Left cardiac atrium (tissue), 4 donors: ENCODE measurements at regions not wholly inside any gene's neighbourhood (a gene's known extent, or its start where the extent isn't known, plus 50 kb on each side); places are given as distances from the start of the nearest gene placed in this dataset.
A peak's percentile ranks its signal among the peaks of the same experiment; 100 is the strongest.

ENCODE experiments used
- ATAC-seq, 2 donors: fragments of 200-7000 bp; cut with Tn5 transposase; one replicate each; pipeline ENCODE4 v1.9.1; 2020; ENCODE audit warnings: mild to moderate bottlenecking in 2 of 2, moderate library complexity in 2 of 2
- DNase-seq: peaks from one replicate; pipeline ENCODE4 v3.0.0-alpha.2; 2020
- intact Hi-C, 2 donors: fragments of 100-400 bp; cut with DNase I; formaldehyde crosslinking; loops; one replicate each; pipeline versions ENCODE4 v1.14.1 to v1.15.1; 2022 to 2023
- donor health status: DM: no; HTN: yes; CAD: no.
- donor health status: DM: no; HTN: yes; CAD: no; lungs with severe emphysema.
- donor health status: DM: yes; HTN: yes; CAD: no.
- donor health status: Dilated cardiomyopathy.

DNA sequence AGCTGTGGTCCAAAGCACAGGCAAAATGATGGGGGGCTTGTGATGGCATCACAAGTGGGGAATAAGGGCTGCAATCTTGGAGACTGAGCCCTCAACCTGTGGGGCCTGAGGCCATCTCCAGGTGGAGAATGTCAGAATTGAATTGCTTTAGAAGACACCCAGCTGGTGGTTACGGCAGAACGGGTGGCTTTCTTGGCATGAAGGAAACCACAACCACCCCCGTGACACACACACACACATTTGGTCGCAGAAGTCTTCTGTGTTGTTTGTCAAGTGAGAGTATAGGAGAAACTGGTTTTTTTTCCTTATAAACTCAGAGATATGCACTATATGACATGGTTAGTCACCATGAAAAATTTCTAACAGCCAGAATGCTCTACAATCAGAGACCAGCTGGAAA, 139.5 kb upstream of the CDH4 start:
- no peak for ATAC-seq
- intact Hi-C loops = no loop called here
- DNase-seq = no peak

DNA sequence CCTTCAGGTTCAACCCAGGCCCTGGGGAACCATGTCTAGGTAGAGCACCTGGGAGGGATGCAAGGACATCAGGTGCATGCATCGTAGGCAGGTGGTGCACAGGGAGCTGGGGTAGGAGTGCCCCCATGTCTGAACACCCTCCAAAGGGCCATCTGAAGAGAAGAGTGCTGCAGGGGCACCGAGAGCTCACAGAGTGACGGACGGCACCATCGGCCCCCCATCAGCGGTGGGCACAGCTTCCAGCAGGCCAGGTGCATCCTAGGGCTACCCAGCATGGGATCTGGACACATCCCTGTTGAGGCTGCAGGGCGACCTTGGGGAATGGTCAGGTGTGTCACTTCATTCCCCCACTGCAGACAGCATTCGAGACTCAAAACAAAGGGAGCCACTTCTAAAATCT, 138.3 kb upstream of the CDH4 start:
- no peak for ATAC-seq

DNA sequence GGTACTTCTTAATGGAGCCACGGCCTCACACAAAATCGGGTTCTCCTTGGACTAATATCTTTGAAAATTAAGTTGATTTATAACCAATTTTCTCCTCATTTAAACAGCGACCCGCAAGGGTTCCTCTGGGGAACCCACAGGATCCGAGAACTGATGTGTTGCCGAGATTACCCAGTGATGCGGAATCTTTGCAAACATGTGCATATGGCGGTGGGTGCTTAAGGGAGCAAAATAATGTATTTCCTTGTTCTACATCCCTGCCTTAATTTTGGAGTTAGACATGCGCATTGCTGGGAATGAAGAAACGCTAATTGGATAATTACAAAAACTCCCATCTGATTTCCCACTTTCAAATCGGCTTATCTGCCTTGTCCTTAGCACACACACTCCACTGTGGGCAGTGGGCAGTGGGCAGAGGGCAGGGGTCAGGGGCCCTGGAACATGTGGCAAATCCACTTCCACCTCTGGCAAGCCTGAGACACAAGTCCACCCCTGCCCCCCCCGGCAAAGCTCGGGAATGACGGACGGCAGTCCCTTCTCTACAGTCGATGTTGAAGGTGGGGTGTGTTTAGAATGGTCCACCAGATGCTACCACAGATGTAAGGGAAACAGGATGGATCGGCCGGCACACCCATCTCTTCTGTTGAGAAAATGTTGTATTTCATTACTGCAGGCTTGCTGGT, 137.4 kb upstream of the CDH4 start:
- no peak for ATAC-seq
- intact Hi-C loops = no loop called here
- no peak for DNase-seq

More for the DNA sequence above, 138.3 kb upstream of the CDH4 start:
- intact Hi-C loops = no loop called here
- DNase-seq = no peak

DNA sequence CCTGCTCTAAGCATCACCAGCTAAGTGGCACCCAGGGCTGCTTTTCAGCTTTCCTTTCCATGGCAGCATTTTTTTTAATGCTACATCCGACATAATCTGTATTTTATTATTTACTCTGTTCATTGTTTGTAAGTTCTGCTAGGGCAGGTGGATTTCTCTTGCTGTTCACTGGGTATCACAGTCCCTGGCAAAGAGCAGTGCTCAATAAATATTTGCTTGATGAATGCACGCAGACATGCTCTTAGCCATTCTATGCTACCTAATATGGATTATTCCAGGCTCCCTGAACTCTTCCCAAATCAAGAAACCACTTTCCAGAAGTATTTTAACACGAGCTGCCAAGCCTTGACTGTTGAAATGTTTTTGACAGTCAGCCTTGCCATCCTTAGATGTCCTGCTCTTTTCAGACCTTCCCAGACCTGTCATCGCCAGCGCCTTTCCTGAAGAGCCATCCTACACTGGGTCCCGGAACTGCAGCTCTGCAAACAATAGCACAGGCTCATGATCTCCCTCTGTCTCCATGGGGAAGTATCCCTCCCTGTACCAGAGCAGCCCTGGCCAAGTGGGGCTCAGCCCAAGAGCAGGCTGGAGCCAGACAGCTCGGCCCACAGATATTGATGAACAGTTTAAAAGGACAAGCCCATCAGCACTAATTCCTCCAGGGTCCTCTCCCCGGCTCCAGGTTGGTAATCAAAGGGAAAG, 136.5 kb upstream of the CDH4 start:
- no peak for DNase-seq
- ATAC-seq = peak in 1 of 2 donors; percentile 38
- intact Hi-C loops = no loop called here

DNA sequence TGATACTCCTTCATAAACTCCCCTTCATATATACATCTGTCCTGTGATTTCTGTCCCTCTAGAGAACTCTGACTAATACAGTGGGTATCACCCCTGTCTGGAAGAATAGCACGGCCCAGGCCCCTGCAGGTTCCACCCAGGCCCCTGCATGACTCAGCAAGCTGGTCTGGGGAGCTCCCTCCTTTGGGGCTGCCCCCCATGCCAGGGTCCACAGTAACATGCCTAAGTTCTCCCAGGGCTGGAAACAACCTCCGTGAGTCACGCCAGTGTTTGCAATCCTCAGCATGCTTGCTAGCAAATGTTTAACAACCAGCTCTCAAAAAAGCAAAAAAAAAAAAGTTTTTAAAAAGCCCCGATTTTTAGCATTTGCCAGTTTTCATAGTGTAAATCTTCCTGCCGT, 134.3 kb upstream of the CDH4 start:
- ATAC-seq (no peak), DNase-seq (no peak)
- intact Hi-C loops = no loop called here

DNA sequence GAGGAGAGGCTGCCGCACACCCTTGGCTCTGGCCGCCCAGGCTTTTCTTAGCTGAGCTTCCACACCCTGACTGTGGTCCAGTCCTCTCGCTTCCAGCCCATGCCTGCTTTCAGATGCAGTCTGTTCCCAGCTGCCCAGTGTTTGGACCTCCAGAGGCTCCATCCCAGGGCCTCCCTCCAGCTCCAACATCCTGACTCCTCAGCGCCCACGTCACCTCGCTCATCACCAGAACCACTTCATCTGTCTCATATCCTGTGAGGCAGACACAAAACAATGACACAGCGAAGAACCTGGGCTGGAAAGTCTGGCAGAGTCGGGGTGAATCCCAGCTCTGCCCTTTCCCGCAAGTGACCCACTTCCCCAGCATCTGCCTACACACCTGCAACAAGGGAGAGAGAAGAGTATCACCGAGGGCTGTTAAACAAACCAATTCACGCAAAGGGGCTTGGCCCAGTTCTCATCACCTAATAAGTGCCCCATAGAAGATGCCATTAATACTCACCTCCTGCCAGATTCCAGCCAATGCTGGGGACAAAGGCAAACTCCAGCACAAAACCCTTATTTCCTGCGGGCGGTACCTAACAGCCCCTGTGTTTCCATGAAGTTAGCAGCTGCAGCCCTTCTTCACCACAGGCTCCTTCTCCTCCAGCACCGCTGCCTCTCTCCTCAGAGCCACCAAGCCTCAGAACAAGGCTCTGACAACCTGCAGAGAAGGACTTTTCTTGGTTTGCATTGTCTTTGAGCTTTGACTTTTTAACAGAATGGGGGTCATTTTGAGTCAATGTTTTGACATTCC, 133.4 kb upstream of the CDH4 start:
- intact Hi-C loops = no loop called here
- DNase-seq = no peak
- ATAC-seq = no peak

DNA sequence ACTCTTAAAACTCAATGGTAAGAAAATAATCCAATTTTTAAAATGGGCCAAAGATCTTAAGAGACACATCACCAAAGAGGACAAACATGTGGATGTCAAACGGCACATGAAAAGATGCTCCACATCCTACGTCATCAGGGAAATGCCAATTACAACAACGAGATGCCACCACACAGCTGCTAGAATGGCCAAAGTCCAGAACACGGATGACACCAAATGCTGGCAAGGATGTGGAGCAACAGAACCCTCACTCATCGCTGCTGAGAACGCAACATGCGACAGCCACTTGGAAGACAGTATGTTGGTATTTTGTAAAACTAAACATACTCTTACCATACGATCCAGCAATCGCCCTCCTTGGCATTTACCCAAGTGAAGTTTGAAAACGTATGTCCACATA, 132.8 kb upstream of the CDH4 start:
- DNase-seq = no peak
- intact Hi-C loops = no loop called here
- no peak for ATAC-seq

DNA sequence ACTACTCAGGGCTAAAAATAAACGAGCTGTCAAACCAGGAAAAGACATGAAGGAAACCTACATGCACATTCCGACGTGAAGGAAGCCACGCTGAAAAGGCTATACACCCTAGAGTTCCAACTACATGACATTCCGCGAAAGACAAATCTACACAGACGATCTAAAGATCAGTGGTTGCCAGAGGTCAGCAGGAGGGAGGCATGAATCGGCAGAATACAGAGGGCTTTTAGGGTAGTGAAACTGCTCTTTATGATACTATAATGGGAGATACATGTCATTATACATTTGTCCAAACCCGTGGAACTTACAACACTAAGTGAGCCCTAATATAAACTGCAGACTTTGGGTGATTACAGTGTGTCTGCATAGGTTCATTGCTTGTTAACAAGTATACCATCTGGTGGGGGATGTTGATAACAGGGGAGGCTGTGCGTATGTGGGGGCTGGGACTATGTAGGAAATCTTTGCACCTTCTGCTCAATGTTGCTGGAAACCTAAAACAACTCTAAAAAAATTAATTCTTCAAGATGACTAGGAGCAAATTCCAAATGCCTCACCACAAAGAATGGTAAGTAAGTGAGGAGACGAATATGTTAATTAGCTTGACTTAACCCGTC, 132.2 kb upstream of the CDH4 start:
- intact Hi-C loops = loop anchor here (5.0 kb wide), 1 partner anchor 908 kb away; no protein-coding TSS in a partner anchor
- no peak for ATAC-seq

DNA sequence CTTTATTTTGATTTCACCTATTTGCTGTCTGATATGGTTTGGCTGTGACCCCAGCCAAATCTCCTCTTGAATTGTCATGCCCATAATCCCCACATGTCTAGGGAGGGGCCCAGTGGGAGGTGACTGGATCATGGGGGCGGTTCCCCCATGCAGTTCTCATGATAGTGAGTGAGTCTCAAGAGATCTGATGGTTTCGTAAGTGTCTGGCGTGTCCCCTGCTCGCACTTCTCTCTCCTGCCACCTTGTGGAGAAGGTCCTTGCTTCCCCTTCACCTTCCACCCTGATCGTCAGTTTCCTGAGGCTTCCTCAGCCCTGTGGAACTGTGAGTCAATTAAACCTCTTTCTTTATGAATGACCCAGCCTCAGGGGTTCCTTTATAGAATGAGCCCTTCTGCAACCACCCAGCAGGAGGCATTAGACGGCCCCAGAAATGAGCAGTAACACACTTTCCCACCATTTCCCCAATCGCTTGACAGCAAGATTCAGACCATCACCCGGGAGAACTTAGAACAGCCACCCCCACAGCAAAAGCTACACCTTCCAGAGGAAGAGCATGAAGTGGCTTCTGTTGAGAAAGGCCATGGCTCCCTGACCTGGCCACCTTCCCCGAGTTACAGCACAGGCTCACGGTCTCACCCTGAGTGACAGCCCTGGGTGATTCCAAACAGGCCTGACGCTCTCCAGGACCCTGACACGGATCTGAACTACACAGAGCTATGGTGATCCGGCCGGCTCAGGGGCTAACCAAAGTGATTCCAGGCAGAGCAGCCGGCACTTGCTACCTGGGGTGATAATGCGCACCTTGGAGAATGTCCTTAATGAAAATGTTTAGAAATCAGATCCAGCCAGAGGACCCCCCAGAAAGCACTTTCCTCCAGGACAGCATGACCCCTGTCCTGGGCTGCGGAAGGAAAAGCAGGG, 131.2 kb upstream of the CDH4 start:
- DNase-seq (no peak), ATAC-seq (peak; percentile 71 to 74)
- intact Hi-C loops = loop anchor here (5.0 kb wide), 1 partner anchor 909 kb away; no protein-coding TSS in a partner anchor

More for the DNA sequence above, 132.2 kb upstream of the CDH4 start:
- no peak for DNase-seq

DNA sequence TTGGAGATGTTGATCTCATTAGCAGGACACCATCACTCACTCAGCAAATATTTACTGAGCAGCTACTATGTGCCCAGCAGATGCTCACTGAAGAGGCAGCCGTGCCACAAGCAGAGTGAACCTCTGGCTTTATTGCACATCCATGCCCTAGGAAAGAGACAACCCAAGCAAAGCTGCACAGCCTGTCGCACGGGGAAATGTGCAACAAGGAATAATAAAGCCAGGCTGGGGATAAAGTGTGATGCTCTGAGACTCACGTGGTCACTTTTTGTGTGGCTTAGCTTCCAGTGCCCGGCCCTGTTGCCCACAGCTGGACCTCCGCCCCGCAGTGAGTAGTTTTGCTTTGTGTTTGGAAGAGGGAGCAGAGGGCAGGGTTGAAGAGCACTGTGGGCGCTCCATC, 130.4 kb upstream of the CDH4 start:
- ATAC-seq = no peak
- DNase-seq = no peak
- intact Hi-C loops = loop anchor here (5.0 kb wide), 1 partner anchor 909 kb away; no protein-coding TSS in a partner anchor

DNA sequence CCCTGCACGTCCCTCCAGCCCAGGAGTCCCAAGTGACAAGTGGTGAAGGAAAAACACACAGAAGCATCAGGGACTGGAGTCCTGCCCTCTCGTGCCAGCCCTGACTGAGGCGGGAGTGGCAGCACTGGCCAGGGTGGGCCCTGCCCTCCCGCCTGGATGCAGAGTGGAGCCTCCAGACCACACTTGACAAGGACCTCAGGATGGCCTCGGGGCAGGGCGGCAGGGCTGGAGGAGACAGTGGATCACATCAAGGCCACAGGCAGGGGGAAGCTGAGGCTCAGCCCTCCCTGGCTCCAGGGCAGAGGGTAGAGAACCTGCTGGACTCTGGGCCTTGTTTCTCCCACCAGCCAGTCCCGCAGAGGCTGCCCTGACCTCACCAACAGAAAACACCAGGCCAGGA, 128.8 kb upstream of the CDH4 start:
- ATAC-seq (no peak), DNase-seq (no peak)
- intact Hi-C loops = loop anchor here (5.0 kb wide), 1 partner anchor 911 kb away; no protein-coding TSS in a partner anchor

DNA sequence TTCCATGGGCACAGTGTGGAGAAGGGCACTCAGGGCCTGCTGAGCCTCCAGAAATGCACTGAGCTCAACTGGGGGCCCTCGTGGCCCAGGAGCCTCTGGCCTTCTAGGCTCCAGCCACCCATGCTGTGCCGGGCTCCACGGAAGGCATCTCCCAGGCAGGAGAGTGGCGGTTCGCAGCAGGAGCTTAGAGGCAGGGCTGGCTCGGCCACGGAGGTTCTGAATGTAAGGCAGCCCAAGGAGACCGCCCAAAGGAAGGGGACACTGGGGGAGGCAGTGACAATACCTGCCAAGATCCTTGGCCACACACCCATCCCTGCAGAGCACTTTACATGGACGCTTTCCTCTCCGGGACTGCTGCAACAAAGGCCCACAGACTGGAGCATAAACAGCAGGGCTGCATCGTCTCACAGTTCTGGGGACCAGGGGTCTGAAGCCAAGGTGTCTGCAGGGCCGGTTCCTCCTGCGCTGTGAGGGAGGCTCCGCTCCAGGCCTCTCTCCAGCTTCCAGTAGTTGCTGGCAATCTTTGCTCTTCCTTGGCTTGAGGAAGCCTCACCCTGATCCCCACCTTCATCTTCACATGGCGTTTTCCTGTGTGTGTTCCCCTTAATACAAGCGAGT, 128.2 kb upstream of the CDH4 start:
- intact Hi-C loops = loop anchor here (5.0 kb wide), 1 partner anchor 912 kb away; no protein-coding TSS in a partner anchor
- ATAC-seq (no peak), DNase-seq (no peak)

DNA sequence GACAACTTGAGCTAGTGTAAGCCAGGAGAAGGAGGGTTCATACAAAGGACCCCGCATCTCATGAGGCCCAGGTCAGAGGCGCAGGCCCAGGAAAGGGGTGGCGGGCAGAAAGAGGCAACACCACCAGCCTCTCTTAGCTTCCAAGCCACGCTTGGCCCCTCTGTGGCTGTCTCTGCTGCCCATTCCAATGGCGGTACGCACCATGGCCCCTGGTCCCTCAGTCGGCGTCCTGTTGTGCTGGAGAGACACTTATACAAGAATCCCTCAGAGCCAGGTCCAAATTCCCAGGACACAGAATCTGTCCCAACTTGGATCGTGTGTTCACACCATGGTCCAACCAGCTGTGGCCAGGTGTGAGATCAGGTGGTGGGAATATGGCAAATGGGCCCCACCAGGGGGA, 127.0 kb upstream of the CDH4 start:
- intact Hi-C loops = no loop called here
- DNase-seq = no peak
- ATAC-seq = no peak

DNA sequence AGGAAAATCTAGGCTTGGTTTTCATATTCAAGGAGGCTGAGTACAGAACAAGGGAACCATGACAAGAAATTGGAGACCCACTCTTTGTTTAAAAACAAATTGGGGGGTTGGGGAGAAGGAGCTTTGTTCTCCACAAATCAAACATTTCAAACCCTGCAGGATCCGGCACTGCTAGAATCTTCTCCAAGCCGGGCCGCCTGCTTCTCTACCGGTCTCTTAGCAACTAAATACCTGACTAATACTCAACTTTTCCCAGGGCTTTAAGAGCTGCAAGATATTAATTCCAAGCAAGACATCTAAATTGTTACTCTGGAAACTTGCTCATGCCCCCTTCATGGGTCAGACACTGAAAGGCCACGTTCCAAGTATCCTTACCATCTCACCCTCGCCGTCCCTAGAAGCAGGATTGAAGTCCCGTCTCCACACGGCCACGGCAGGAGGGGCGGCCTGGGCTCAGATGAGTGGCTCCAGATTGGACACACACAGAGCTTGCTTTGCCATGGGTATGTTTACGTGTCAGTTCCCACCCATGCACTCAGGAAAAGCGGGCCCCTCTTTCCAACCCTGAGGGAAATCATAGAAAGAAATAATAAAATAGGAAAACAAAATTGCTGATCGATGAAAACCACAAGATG, 126.4 kb upstream of the CDH4 start:
- no peak for ATAC-seq
- intact Hi-C loops = no loop called here
- no peak for DNase-seq

DNA sequence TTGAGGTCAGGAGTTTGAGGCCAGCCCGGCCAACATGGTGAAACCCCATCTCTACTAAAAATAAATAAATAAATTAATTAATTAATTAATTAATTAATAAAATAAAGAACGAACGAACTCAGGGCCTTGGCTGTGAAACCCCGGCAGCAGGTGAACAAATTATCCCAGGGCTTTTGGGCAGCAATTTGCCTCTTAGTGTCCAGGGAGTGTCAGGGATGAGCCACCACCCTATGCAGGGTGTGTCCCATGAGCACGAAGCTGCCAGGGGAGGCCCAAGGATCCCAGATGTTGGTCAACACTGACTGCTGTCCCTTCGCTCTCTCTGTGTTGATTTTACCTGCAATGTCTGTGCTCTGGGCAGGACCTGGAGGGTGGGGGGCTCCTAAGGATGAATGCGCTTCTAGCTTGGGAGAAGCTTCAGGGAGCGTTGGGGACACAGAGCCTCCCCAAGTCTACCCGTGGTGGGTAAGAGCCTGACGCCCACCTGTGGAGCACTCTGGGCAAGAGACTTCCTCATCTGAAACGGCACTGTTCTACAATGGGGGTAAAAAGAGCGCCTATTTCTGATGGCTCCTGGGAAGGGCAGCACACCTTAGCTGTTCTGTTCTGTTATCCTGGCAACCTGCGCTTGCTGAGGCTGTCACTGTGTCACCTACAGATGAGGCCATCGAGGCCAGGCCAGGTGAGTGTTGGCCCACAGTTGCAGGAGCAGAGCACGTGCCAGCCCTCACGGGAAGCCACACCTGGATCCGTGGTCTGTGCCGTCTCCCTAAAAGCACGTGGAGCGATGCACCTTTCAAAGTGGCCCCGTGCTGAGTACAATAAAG, 125.5 kb upstream of the CDH4 start:
- intact Hi-C loops = no loop called here
- DNase-seq (no peak), ATAC-seq (no peak)

DNA sequence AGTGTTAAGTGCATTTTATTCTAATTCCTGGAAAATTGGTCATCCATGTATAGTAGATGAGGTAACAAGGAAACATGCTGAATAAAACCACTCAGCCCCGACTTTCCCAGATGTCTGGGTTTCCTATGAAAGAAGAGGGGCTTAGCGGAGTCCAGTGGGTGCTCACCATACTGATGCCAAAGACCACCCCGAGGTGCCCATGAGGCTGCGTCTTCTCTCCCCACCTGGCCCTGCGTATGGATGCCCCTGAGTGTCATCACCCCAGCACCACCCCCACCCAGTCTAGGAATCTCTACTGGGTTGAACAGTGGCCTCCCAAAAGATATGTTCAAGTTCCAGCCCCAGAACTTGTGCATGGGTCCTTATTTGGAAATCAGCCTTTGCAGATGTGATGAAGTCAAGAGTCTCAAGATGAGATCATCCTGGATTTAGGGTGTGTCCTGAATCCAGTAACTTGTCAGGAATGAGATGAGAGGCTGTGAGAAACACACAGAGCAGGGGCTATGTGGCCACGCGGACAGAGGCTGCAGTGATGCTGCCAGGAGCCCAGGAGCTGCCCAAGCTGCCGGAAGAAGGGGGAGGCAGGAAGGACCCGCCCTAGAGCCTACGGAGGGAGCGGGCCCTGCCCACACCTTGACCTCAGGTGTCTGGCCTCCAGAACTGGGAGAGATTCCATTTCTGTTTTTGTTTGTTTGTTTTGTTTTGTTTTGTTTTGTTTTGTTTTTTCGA, 124.6 kb upstream of the CDH4 start:
- DNase-seq (no peak), ATAC-seq (no peak)
- intact Hi-C loops = no loop called here
